ENCODE measurements at regions not wholly inside any gene's neighbourhood (a gene's known extent, or its start where the extent isn't known, plus 50 kb on each side); places are given as distances from the start of the nearest gene placed in this dataset.

GRCh38 chr15:37520882-37521281, 413.6 kb upstream of the TMCO5A start:
- no peak for TF ChIP-seq CTCF (IDR thresholded peaks at IDR 0.05)
- TF ChIP-seq POLR2A (IDR thresholded peaks at IDR 0.05), result no peak
- TF ChIP-seq POLR2AphosphoS5 (IDR thresholded peaks at IDR 0.05), result no peak
